ENCODE measurements at regions not wholly inside any gene's neighbourhood (a gene's known extent, or its start where the extent isn't known, plus 50 kb on each side); places are given as distances from the start of the nearest gene placed in this dataset.

DNA sequence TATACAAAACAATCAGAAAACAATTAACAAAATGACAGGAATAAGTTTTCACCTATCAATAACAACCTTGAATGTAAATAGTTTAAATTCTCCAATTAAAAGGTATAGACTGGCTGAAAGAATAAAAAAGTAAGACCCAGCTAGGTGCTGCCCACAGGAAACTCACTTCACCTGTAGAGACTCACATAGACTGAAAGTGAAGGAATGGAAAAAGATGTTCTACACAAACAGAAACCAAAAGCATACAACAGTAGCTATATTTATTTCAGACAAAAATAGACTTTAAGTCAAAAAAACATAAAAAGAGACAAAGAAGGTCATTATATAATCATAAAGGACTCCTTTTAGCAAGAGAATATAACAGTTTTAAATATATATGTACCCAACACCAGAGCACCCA, 152.4 kb upstream of the PWP1 start:
- FAIRE-seq = no peak

DNA sequence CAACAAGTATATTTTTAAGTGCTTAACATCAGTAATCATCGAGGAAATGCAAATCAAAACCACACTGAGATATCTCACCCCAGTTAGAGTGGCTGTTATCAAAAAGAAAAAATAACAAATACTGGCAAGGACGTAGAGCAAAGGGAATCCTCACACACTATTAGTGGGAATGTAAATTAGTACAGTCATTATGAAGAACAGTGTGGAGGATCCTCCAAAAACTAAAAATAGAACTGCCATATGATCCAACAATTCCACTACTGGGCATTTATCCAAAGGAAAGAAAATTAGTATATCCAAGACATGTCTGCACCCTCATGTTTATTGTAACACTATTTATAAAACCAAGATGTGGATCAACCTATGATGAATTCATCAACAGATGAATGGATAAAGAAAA, 149.0 kb upstream of the PWP1 start:
- no peak for FAIRE-seq

GRCh38 chr12:107537464-107538119, 148.0 kb upstream of the PWP1 start:
- no peak for FAIRE-seq

DNA sequence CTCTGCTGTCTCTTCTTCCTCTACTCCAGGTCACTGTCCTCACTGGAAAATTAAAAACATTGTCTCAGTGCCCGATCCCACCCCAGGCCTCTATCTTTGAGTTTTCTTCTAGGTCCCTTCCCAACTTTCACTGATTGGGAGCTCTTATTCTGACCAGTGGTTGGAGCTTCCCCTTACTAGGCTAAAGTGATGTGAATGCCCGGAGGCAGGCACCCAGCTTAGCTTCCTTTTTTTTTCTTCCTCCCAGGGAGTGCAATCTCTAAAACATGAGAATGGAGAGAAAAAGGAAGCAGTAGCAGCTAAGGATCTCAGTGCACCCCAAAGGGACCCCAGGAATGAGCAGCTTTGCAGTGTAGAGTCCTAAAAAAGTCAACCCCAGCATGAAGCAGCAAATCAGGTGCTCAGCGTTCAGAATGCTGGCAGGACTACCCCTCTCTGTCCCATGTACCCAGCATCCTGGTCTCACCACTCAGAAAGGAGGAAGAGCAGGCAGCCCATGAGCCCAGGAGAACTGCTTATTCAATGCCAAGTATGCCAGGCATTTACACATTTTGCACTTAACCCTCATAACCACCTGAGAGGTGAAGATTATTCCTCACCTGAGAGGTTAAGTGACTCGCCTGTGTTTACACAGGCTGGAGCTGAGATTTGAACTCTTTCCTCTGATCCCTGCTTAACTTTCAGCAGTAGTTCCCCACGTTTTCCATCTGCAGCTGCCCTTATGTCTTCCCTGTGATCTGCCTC, 146.2 kb upstream of the PWP1 start:
- FAIRE-seq = no peak

DNA sequence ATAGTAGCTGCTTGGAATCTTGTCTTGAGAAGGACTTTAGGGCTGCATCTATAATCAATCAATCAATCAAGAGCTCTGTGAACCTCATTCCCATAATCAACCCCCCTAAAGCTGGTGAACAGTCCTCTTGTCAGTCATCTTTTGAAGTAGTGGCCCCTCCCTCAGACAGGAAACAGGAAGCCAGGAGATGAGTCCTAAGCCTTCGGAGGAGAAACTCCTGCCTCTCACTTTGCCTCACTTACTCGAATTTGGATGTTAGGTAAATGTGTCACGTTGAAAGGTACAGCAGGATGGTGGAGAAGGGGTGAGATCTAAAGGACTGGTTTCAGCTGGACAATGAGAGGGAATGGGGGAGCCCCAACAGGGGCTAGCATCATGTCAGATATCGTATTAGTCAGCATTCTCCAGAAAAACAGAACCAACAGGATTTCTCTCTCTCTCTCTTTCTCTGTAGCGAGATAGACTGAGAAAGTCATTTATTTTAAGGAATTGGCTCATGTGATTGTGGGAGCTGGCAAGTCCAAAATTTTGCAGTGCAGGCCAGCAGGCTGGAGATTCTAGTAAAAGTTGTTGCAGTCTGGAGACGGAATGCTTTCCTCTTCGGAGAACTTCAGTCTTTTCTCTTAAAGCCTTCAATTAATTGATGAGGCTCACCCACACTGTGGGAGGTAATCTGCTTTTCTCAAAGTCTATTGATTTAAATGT, 144.4 kb upstream of the PWP1 start:
- FAIRE-seq = no peak

GRCh38 chr12:107543416-107543815, 142.2 kb upstream of the PWP1 start:
- no peak for FAIRE-seq

- FAIRE-seq = no peak
These were observed 141.8 kb upstream of the PWP1 start for GRCh38 chr12:107543841-107544240.

- FAIRE-seq = no peak
These were observed 140.7 kb upstream of the PWP1 start for GRCh38 chr12:107544937-107545336.

DNA sequence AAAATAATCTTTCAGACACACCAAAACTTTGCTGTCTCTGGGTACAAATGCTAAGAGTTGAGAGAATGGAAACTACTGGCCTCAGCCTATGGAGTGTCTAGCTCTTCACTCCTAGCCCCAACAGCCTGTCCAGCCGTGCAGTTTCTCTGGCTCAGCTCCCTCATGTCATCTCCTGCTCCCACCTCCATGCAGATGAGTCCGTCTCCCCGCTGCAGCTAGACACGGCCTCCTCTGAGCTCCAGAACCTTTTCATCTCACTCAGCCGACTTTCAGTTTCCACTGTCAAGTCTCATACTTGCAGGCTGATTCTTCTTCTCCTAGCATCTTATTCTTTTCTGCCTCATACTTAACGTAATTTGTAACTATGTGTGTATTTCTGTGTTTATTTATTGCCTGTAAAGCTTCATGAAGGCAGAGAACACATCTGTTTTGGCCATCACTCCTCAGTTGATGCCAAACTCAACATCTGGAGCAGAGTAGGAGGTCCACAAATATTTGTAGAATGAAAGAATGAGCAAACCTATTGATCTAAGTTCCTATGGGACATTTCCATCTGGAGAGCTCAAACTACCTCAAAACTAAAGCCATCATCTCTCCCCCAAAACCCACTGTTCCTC, 139.8 kb upstream of the PWP1 start:
- no peak for FAIRE-seq

- FAIRE-seq = no peak
These were observed 138.2 kb upstream of the PWP1 start for GRCh38 chr12:107547389-107547788.

- FAIRE-seq = no peak
These were observed 135.7 kb upstream of the PWP1 start for GRCh38 chr12:107549651-107550480.

DNA sequence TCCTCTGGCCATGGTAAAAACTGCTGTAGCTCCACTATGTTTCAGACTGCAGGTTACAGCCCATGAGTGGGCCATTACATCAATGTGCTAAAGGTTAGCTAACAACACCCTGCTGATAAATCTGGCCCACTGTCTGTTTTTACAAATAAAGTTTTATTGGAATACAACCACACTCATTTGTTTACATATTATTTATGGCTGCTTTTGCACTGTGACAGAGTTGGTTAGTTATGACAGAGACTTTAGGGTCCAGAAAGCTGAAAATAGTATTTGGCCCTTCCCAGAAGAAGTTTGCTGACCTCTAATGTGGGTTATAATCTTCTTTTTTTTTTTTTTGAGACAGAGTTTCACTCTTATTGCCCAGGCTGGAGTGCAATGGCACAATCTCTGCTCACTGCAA, 134.2 kb upstream of the PWP1 start:
- no peak for FAIRE-seq

GRCh38 chr12:107552263-107552662, 133.3 kb upstream of the PWP1 start:
- no peak for FAIRE-seq

DNA sequence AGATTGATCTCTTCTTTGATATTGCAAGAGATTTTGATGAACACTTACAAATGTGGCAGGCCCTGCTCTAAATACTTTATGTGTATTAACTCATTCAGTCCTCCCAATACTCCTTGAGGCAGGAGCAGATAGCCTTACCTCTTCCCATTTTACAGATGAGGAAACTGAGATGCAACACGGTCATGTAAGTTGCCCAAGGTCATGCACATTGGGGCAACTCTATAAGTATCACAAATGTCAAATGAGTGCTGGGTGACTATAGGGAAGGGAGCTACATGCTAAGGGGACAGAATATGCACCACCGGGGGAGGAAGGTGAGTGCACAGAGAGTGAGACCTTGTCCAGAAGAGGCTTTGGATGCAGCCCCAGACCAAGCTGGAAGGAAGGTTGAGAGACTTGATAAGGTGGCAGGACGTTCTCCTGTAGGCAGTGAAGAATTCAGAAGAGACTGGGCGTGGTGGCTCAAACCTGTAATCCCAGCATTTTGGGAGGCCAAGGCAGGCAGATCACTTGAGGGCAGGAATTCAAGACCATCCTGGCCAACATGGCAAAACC, 132.3 kb upstream of the PWP1 start:
- no peak for FAIRE-seq

- no peak for FAIRE-seq
These were observed 130.7 kb upstream of the PWP1 start for GRCh38 chr12:107554941-107555340.

- no peak for FAIRE-seq
These were observed 128.6 kb upstream of the PWP1 start for GRCh38 chr12:107557026-107557425.

GRCh38 chr12:107557589-107558100, 128.0 kb upstream of the PWP1 start:
- no peak for FAIRE-seq

GRCh38 chr12:107558141-107558815, 127.3 kb upstream of the PWP1 start:
- no peak for FAIRE-seq

DNA sequence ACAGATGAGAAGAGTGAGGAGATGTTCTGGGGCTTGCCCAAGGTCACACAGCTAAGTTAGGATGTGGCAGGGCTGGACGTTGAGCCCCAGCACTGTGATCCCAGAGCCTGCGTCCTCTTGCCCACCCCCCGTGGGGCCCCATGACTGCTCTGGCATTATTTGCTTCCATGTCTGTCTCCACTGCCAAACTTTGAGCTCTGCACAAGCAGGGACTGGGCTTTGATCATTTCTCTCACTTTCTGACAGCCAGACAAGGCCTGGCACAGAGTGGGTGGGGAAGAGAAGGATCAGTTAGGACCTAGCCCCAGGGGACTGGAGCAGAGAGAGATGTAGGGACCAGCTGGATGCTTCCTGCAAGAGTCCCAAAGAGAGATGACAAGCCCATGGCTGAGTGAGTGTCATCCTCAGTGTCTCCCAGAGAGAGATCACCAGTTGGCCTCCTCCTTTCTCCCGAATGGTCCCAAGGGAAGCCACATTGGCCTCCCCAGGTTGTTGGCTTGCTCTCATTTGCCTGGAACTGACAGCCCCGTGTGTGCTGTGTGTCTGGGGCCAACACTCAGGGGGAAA, 126.7 kb upstream of the PWP1 start:
- no peak for FAIRE-seq

DNA sequence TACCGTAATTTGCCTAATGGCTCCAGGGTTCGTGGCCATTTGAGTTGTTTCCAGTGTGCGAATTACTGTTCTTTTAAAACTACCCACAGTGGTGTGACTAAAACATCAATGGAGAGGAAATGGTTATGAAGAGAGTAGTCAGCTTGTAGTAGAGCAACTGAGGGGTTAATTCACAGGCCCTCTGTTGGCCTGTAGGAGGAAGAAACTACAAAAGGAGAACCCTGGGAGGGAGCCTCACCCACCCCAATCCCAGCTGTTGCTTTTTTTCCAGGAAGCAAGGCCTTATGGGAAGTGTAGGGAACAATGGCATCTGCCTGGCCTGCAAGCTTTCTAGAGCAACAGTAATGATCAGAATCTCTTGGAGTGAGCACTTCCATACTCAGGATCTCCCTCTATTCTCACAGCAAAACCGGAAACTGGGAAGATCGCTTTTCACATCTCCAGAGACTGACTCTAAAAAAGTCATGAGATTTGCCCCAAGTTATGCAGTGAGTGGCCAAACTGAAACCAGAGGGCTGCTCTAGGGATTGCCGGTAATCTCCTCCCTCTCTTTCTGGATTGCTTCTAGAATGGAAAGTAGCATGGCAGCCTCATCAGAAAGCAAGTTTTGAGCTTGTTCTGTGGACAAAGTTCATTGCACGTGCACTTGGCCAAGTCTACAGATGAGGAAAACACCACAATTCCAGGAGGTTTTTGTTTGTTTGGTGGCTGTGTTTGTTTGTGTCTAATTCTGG, 125.3 kb upstream of the PWP1 start:
- FAIRE-seq = no peak

DNA sequence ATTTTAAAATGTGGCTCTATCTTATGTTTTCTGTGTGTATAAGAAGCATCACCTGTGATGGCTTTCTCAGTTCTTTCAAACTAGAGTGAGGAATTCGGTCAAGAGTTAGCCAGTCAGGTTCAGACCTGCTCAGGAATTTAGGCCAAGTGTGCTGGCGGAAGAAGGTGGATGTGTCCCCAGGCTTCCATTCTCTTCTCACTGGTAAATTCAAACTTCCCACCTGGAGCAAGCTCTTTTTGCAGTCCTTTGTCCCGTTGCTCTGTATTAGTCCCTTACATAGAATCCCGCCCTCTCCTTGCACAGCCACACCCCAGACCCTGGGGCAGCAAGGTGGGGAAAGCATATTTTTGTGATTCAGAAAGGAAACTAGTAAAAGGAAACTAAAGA, 124.7 kb upstream of the PWP1 start:
- FAIRE-seq = no peak

Measured in islet of Langerhans (tissue), 1 donor.